Endothelial cell of umbilical vein (primary cell): ENCODE measurements at regions not wholly inside any gene's neighbourhood (a gene's known extent, or its start where the extent isn't known, plus 50 kb on each side); places are given as distances from the start of the nearest gene placed in this dataset.

Experiments
- FOS ChIP-seq: IDR thresholded peaks from 2 replicates; pipeline ENCODE4 v1.6.1; 2011; ENCODE audit warnings: mild to moderate bottlenecking, low read length, moderate library complexity, borderline replicate concordance; ENCODE audit not compliant: insufficient read depth
- JUN ChIP-seq: IDR thresholded peaks from 2 replicates; pipeline ENCODE4 v1.6.1; 2011; ENCODE audit warnings: borderline replicate concordance, low read depth; ENCODE audit not compliant: insufficient read length, insufficient read depth
- MYC ChIP-seq: IDR thresholded peaks from one replicate; pipeline ENCODE4 v1.6.1; 2011; ENCODE audit warnings: mild to moderate bottlenecking, low read depth, low read length
- POLR2A ChIP-seq: IDR thresholded peaks from 2 replicates; pipeline ENCODE4 v1.6.1; 2012; ENCODE audit warnings: low read depth, mild to moderate bottlenecking, control low read depth, low read length
- POLR2AphosphoS5 ChIP-seq: IDR thresholded peaks from 2 replicates; pipeline ENCODE4 v1.6.1; 2012; ENCODE audit warnings: low read depth, mild to moderate bottlenecking, control low read depth, low read length, moderate library complexity; ENCODE audit not compliant: insufficient read depth
- TF ChIP-seq, protein P1 (sequence below), 2 donors: IDR thresholded peaks; 1 replicate in 1 of 2; 2 replicates in 1 of 2; pipeline ENCODE4 v1.5.1; 2011; ENCODE audit warnings: low read length in 2 of 2, mild to moderate bottlenecking in 2 of 2, moderate library complexity in 2 of 2, control low read depth in 1 of 2, inconsistent platforms in 1 of 2, low read depth in 1 of 2; ENCODE audit not compliant: insufficient read depth in 1 of 2; ENCODE audit errors: extremely low read depth in 1 of 2

DNA sequence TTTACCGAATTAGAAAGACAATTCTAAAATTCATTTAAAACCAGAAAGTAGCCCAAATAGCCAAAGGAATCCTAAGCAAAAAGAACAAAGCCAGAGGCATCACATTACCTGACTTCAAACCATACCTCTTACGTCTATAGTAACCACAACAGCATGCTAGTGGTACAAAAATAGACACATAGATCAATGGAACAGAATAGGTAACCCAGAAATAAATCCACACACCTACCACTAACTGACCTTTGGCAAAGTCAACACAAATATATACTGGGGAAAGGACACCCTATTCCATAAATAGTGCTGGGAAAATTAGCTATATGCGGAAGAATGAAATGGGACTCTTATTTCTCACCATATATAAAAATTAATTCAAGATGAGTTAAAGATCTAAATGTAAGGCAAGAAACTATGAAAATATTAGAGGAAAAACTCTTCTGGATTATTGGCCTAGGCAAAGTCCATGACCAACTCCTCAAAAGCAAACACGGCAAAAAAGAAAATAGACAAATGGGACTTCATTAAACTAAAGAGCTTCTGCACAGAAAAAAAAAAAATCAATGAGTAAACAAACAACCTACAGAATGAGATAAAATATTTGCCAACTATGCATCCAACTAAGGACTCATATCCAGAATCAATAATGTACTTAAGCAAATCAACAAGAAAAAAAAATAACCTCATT is 568.9 kb downstream of the SOX5 start:
- TF ChIP-seq FOS (no peak), POLR2A (no peak), MYC (no peak), JUN (no peak), POLR2AphosphoS5 (no peak)
- TF ChIP-seq, protein P1, sequence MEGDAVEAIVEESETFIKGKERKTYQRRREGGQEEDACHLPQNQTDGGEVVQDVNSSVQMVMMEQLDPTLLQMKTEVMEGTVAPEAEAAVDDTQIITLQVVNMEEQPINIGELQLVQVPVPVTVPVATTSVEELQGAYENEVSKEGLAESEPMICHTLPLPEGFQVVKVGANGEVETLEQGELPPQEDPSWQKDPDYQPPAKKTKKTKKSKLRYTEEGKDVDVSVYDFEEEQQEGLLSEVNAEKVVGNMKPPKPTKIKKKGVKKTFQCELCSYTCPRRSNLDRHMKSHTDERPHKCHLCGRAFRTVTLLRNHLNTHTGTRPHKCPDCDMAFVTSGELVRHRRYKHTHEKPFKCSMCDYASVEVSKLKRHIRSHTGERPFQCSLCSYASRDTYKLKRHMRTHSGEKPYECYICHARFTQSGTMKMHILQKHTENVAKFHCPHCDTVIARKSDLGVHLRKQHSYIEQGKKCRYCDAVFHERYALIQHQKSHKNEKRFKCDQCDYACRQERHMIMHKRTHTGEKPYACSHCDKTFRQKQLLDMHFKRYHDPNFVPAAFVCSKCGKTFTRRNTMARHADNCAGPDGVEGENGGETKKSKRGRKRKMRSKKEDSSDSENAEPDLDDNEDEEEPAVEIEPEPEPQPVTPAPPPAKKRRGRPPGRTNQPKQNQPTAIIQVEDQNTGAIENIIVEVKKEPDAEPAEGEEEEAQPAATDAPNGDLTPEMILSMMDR (IDR thresholded peaks at IDR 0.05; ENCODE audit: extremely low read depth in 1 of 2, insufficient read depth in 1 of 2, low read depth in 1 of 2, low read length in 2 of 2), result no peak
